ENCODE measurements at regions not wholly inside any gene's neighbourhood (a gene's known extent, or its start where the extent isn't known, plus 50 kb on each side); places are given as distances from the start of the nearest gene placed in this dataset.
"Not testable (repeated sequence)": the region's sequence is repeated elsewhere in the genome, so short reads cannot be mapped to it uniquely, and the experiment has no call there.

DNA sequence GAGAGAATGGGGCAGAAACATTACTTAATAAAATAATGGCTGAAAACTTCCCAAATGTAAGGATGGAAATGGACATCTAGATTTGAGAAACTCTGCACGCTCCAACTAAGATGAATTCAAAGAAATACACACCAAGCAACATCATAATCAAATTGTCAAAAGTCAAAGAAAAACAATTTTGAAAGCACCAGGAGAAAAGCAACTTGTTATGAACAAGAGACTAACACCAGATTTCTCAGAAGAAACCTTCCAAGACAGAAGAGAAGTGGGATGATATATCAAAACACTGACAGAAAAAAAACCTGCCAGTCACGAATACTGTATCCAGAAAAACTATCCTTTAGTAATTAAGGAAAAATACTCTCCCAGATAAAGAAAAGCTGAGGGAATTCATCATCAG lies 208.6 kb upstream of the SAMSN1 start:
- no peak for DNase-seq (ENCODE audit: low spot score)

DNA sequence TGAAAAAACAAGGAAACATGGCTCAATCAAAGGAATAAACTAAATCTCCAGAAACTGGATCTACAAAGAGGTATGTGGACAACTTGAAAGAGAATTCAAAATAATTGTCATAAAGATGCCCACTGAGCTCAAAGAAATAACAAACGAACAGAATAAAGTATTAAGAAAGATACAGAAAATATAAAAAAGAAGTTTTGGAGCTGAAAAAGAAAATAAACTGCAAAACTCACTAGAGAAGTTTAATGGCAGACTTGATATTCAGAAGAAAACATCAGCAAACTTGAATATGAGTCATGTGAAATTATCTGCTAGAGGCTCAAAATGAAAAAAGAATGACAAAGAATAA lies 208.1 kb upstream of the SAMSN1 start:
- no peak for DNase-seq (ENCODE audit: low spot score)

DNA sequence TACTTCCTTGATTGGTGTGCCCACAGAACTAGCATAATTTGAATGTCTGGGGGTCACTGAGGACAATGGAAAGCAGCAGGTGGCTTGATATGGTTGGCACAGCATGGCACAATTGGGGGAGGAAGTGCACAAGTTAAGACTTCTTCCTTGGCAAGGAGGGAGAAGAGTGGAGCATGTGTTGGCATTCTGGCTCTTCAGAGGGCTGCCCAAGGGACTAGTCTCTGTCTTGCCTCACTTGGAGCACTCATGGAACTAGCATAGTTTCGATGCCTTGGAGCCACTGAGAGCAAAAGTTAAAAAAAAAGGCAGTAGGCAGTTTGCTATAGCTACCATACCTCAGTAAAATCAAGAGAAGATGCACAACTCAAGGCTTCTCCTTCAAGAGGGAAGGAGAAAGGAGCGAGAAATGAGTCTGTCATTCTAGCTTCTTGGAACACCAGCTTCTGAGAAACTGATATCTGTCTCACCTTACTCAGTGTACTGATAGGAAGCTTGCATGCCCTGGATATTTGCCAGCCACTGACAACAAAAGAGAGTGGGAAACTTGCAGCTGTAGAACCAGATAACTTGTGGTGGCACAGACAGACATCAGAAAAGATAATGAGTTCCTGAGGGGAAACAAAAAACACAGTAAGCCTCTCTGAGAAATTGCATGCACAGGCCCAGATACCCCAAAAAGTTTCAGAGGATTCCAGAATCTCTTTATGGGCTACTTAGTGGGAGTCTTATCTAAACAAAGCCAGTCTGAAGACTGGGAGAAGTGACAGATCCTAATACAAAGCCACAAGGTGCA lies 207.5 kb upstream of the SAMSN1 start:
- no peak for DNase-seq (ENCODE audit: low spot score)

DNA sequence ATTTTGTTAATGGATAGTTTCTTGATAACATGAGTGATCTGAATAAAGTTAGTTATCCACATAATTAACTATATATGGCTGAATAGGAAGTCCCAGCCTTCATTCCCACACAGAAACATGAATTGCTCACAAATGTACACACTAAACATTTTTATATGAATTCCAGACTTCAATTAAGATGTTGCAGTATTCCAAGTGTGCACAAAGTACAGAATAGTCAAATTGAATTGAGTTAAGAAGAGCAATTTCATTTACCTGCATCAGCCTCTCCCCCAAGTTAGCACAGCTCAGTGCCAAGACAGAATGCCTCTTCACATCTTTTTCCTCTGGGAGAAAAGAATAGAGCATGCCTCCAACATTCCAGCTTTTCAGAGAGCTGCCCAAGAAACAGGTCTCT lies 207.0 kb upstream of the SAMSN1 start:
- no peak for DNase-seq (ENCODE audit: low spot score)

DNA sequence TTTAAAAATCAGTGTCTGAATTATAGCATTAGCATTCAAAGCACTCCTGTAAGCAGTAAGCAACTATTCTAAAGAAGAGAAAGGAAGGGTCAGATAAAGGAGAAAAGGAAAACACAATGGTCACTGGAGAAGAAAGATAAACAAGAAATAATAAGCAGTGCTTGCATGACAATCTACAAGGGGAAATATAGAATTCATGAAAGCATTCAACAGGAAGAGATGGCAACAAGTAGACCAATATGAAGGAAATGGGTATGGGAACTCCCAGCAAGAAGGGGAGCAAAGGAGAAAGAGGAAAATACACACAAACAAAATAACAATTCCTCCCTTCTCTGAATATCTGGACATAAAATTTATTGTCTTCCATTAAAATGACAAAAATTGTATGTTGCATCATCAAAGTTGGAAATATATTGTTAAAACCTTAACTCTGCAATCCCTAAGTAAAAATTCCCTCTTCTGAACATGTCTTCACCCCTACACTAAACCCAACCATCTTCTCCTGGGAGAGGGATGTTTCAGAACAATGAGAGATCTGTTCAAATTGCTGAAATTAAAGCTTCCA lies 206.3 kb upstream of the SAMSN1 start:
- DNase-seq (ENCODE audit: low spot score), result no peak

DNA sequence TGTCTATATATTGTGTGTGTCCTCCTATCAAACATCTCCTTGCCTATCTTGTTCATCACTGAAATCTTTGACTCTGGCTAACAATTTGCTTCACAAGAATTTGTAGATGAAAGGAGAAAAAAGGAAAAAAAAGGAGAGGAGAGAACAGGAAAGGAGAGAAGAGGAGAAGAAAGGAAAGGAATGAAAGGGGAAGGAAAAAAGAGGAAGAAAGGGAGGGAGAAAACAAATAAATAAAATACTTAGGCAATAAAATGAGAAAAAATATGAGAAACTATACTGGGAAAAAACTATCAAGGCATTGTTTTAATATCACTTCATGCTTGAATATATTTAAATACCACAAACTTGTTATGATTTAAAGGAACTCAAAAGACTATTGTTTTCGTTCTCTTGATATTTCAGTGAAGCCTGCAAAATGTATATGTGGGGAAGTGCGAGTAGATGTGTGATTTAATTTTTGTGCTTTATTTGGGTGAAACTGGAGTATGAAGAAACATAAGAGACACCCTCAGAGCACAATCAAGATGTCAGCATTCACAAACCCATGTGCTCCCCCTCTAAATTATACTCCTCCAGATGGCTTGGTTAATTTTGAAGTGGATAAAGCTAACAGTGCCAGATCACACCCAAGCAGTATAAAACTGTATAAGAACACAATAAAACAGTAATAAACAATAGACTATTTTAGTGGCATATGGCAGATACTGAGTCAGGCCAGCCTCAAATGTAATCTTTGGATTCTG lies 205.7 kb upstream of the SAMSN1 start:
- no peak for DNase-seq (ENCODE audit: low spot score)

DNA sequence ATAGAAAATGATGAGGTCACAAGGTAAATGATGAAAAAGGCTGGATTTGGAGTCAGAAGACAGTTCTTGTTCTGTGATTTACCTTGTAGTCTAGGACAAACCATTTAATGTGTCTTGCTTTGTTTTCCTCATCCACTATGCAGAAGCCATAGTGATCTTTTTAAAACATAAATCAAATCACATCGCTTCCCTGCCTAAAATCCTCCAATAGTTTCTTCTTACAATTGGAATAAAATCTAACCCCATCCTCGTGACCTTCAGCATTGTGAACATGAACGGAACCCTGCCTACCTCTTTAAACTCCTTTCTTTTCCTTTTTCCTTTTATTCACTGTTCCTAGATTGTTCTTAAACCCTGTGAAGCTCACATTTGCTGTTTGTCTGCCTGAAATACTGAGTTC lies 204.9 kb upstream of the SAMSN1 start:
- no peak for DNase-seq (ENCODE audit: low spot score)

DNA sequence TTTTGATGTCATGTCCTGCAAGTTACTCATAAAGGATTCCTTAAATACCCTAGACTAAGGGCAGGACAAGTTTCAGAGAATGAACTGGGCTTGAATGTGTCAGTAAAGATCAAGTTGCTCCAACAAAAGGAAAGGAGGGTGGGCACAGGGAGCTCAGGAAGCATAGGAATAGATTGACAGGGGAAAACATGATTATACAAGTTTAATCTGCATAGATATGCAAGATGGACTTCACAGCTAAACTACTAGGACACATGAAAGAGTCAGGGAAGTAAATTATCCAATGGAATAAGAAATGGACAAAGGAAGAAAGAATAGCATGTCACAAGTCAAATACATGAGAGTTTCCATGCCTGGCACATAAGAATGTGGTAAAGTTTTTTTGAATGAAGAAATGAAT lies 203.9 kb upstream of the SAMSN1 start:
- DNase-seq (ENCODE audit: low spot score), result no peak

DNA sequence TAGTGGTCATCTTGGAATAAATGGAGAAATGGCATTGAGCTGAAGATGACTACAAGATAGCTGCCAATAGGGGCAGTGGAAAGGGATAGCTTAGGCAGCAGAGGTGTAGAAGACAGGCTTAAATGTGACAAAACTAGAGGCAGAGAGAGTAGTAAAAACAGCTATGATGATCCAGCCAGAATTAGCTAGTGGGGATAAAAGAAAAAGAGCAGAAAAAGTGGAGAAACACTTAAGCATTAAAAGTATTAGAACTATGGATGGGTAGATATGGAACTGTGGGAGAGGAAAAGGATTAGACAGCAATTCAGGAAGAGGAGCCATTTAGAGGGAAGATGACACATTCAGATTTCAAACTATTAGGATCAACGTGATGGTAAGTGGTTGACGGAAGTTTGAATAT lies 202.5 kb upstream of the SAMSN1 start:
- DNase-seq (ENCODE audit: low spot score), result no peak

DNA sequence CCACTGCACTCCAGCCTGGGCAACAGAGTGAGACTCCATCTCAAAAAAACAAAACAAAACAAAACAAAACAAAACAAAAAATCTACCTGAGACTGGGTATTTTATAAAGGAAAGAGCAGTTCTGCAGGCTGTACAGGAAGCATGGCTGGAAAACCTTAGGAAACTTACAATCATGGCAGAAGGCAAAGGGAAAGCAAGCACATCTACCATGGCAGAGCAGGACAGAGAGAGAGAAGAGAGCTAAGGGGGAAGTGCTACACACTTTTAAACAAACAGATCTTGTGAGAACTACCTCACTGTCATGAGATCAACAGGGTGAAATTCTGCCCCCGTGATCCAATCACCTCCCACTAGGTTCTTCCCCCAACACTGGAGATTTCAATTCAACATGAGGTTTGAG lies 198.3 kb upstream of the SAMSN1 start:
- DNase-seq (ENCODE audit: low spot score), result no peak

DNA sequence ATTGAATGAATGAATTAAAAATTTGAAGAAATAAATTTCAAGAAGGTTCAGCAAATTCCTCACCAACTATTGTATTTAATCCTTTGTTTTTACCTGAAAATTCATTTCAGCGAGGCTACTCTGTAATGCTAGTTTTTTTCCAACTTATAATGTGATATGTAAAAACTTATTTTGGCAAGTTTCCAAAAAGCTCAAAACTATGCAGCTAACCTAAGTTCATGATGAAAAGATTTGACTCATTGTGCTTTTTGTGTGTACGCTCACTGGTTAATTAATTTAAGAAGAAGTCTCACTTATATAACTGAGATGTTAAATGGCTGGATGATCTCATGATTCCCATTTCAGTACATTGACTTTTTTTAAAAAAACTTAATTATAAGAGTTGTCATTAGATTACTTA lies 196.0 kb upstream of the SAMSN1 start:
- no peak for DNase-seq (ENCODE audit: low spot score)

DNA sequence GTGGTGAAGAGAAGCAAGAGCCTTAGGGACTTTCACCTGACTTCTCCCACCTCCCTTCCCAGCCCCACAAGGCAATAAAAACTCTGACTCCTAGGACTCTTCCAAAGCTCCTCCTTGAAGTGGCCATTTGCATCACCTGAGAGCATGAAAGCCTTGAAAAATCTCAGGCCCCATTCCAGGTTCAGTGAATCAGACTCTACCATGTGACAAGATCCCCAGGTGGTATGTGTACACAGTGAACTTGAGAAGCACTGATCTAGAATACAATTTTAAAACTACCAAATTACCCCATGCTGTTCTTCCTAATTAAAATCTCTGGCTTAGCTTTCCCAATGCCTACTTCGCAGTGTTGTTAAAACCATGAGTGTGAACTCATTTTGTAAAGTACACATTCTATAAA lies 195.1 kb upstream of the SAMSN1 start:
- DNase-seq (ENCODE audit: low spot score), result no peak

DNA sequence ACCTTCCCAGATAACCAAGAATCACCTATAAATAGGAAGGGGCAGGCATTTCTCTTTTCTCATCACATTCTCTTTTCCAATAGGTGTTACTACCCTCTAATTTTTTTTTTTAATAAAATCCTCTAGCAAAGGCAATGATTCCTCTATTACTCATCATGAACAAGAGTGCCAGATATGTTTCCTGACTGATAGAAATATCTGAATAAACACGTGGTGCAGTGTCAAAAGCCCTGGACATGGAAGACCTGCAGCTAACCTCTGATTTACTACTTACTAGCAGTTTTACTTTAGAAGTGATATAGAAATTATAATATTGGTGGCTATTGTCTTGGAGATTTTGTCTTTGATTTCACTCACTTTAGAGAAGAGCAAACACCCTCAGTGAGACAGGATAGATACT lies 194.6 kb upstream of the SAMSN1 start:
- no peak for DNase-seq (ENCODE audit: low spot score)

DNA sequence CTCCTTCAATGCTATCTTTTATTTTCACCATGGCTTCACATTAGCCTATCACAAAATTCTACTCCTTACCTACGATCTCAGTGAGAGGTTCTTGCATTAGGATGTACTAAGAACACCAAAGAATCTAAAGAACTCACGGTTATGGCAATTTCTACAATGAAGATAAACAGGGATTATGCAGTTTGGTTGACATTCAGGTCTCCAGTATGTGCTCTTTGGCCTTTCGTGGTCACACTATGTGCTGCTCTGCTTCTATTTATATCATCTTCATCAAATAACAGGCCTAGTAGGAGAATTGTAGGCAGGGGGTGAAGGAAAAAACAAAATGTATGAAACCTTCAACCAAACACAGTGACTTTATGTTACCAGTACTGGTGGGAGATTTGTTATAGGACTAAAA lies 194.0 kb upstream of the SAMSN1 start:
- DNase-seq (ENCODE audit: low spot score), result no peak

DNA sequence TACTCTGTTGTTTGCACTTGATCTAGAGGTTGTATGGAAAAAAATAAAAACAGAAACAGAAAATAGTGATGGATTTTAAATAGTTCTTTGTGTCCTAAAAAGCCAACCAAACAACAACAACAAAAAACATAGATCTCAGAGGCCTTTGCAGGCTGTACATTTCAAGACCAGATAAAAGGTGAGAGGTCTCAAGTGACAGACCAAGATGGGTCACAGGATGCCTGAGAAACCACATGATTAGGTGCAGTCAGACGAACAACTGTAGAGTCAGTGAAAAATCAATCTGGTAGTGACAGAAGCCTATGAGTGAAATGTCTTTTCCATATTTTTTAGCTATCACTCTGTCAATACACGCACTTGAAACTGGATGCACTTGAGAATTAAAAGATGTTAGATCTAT lies 193.5 kb upstream of the SAMSN1 start:
- no peak for DNase-seq (ENCODE audit: low spot score)

DNA sequence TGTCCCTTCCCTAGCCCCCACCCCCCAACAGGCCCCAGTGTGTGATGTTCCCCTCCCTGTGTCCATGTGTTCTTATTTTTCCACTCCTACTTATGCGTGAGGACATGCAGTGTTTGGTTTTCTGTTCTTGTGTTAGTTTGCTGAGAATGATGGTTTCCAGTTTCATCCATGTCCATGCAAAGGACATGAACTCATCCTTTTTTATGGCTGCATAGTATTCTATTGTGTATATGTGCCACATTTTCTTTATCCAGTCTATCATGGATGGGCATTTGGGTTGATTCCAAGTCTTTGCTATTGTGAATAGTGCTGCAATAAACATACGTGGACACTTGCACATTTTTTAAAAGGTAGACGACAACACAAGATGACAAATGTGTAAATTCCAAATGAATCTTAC lies 192.5 kb upstream of the SAMSN1 start:
- not testable (repeated sequence) for DNase-seq (ENCODE audit: low spot score)

DNA sequence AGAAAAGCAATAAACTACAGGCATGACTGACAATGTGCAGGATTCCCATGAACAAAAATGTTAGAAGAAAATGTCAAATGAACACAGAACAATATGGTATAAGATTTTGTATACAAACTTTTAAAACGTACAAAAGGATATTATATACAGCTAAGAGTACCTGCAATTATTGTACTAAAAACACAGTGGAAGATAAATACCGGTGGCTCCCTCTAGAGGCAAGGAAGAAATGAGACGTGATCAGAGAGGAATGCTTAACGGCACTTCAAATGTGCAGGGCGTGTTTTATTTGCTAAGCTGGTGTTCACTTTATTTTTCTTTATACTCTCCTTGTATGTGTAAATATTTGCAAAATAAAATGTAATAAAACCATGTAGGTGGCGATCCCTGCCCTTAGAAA lies 191.8 kb upstream of the SAMSN1 start:
- DNase-seq (ENCODE audit: low spot score), result peak; percentile 45

DNA sequence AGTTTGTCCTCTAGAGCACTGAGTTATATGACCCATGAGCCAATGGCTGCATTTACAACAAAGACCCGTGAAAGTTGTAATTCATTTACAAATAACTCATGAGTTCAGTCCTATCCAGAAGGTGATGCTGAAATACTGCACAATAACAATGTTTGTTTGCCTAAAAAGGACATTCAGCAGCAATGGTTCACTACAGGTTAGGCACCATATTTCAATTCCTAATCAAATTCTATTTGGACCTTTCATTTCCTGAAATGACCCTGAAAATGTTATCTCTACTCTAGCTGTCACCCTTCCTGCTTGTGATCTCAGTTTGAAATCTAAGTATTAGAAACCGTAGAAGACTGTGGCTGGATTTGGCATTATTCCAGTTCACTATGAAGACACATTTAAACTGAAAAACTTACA lies 191.2 kb upstream of the SAMSN1 start:
- no peak for DNase-seq (ENCODE audit: low spot score)

DNA sequence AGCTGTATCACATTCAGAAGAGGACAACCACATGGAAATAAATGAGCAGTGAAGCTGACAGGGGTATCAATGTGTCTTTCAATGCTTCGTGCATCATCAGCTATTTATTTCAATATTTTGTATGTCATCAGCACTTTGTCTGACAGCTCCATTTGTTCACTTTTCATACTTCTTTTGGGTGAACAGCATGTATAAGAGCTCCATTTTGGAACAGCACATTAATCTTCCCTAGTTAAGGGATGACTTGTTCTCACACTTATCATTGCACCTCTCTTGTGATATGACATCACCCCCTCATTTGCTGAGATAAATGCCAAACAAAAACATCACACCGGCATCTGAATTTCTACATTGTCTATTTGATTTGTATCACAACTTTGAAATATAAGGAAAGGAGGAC lies 190.6 kb upstream of the SAMSN1 start:
- no peak for DNase-seq (ENCODE audit: low spot score)

DNA sequence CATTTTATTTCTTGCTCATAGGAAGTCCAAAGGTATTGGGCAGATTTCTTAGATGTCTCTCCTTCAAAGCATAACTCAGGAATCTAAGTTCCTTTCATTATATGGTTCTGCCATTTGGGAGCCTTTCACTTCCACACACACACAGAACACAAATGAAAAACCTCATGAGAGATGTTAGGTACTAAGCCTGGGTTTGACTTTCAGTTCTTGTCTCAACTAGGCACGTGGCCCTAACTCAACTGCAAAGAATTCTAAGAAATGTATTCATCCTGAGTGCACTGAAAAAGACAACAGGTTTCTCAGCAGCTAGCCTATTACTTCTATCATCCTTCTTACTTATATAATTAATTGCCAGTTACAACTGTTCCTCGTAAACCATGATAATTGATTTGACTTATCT lies 190.0 kb upstream of the SAMSN1 start:
- DNase-seq (ENCODE audit: low spot score), result no peak

DNA sequence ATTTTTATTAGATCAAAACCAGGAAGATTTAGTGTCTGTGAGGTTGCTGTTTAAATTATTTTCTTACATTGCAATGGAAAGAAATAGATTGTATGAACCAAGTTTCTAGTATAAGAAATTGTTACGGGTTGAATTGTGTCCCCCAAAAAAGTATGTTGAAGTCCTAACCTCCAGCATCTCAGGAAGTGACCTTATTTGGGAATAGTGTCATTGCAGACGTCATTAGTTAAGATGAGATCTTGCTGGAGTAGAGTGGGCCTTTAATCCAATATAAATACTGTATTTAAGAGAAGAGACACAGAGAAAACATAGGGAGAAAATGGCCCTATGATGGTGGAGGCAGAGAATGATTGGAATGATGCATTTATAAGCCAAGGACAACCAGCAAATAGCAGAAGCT lies 188.7 kb upstream of the SAMSN1 start:
- no peak for DNase-seq (ENCODE audit: low spot score)

DNA sequence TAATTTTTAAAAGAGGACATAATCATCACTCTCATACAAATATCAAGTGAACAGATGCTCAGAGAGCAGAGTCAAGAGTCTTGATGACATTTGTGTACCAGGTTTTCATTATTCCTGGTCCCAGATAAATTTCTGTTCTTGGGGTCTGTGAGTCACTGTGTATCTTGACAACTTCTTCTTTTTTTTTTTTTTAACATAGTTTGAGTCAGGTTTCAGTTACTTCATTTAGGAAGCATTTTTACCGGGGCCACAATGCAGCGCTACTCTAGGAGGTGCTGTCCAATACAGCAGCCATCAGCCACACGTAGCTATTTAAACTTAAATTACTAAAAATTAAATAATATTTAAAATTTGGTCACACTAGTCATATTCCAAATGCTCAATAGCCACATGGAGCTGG lies 188.1 kb upstream of the SAMSN1 start:
- no peak for DNase-seq (ENCODE audit: low spot score)

DNA sequence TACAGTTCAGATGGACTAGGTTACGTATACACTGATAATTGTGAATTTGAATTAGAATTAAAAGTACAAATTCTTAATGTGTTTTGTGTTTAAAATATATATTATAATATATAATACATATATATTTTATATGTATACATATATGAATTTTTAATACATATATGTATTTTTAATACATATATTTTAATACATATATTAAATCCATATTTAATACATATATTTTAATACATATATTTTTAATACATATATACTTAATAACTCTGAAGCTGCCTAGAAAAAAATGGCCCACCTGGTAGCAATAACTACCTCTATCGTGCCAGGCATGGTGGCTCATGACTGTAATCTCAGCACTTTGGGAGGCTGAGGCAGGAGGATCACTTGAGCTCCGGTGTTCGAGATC lies 179.1 kb upstream of the SAMSN1 start:
- DNase-seq (ENCODE audit: low spot score), result no peak
